GM12873 (cell line): ENCODE measurements at regions not wholly inside any gene's neighbourhood (a gene's known extent, or its start where the extent isn't known, plus 50 kb on each side); places are given as distances from the start of the nearest gene placed in this dataset.

ENCODE experiments used
- CTCF ChIP-seq: IDR thresholded peaks from 2 replicates; pipeline ENCODE4 v1.5.1; 2012; ENCODE audit warnings: low read depth, mild to moderate bottlenecking, moderate library complexity, low read length, control low read depth; ENCODE audit not compliant: insufficient read depth; ENCODE audit errors: missing control alignments

DNA sequence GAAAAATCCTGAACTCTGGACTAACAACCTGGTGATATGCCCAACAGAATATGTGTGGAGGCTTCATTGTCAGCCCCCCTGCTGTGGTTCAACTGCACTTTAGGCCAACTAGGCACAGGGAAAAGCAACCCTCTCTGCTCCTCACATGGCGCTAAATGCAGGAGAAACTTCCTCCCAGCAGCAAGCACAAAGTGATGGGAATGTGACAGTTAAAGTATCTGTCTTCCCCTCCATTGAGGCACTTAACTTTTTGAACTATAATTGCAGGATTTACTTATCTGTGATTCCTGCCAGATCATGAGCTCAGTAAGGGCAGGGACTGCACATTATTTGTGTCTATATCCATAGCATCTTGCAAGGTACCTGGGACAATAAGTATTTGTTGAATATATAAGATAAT, 981.2 kb upstream of the KLHL29 start:
- no peak for TF ChIP-seq CTCF

DNA sequence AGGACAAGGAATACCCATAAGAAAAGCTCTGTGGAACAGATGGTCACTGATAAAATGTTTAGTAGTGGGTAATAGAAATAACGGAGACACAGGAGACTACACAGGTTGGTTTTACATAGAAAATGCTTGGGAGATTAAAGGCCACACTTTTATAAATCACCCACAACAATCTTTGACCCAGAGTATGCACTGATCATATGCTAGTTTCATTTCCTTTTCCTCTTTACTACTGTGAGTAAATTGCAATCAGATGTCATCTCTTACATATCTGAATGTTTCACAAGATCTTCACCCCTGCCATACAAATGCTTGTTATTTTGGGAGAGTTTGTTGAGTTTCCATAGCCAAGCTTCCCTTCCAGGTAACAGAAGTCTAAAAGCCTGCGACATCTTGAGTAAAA, 978.4 kb upstream of the KLHL29 start:
- TF ChIP-seq CTCF, result no peak

DNA sequence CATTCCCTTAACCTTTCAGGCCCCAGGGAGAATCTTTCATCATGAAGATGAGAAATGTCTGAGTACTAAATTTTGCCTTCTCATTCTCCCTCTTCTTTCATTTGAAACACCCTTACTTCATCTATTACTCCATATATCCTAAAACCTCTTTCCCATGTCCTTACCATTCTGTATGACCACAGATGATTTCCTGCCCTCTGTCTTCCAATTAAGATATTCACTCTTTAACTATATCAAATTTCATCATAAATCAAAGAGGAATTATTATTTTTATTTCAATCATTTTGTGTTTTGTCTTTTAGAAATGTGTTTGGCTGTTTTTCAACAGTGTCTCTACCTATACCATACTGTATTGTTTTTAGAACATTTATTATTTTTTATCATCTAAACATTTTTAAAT, 964.9 kb upstream of the KLHL29 start:
- TF ChIP-seq CTCF, result no peak

- no peak for TF ChIP-seq CTCF
Measured at GRCh38 chr2:22442051-22442450, 942.9 kb upstream of the KLHL29 start.

DNA sequence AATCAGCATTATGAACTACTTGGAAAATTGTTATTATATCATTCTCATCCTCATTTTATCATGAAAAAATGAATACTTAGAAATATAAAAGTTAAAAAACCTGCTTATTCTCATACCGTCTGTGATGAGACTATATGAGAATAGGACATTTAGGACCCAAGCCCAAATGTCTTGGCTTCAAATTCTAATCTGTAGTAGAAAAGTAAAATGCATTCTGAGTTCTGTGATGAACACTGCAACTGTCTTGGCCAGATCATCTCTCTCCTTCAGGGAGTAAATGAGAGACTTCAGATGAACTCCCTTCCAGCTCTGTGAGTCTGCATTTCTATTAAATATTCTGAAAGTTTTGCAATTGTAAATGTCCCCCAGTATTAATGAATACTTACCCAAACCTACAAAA, 940.7 kb upstream of the KLHL29 start:
- no peak for TF ChIP-seq CTCF

DNA sequence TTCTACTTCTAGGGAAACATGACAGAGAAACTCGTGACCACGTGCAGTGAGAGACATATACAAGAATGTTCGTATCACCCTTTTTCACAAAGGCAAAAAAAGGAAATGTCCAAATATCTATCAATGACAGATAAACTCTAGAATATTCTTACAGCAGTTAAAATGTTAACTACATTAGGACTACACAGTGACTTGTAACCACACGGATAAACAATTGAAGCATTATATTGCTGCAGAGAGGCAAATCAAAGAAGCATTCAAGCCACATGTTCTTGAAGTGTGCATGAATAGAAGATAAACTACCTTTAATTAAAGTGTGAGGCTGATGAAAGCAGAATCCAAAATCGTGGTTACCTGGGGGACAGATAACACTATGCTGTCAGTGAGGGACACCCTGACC, 935.3 kb upstream of the KLHL29 start:
- TF ChIP-seq CTCF, result no peak

GRCh38 chr2:22450831-22451230, 934.1 kb upstream of the KLHL29 start:
- no peak for TF ChIP-seq CTCF
